HG03196 (cell line): ENCODE measurements at regions not wholly inside any gene's neighbourhood (a gene's known extent, or its start where the extent isn't known, plus 50 kb on each side); places are given as distances from the start of the nearest gene placed in this dataset.
"Not testable (repeated sequence)": the region's sequence is repeated elsewhere in the genome, so short reads cannot be mapped to it uniquely, and the experiment has no call there.

ENCODE experiments used
- ATAC-seq: cut with Tn5 transposase; IDR thresholded peaks from one replicate; pipeline ENCODE4 v1.9.1; 2021; ENCODE audit not compliant: unreplicated experiment

DNA sequence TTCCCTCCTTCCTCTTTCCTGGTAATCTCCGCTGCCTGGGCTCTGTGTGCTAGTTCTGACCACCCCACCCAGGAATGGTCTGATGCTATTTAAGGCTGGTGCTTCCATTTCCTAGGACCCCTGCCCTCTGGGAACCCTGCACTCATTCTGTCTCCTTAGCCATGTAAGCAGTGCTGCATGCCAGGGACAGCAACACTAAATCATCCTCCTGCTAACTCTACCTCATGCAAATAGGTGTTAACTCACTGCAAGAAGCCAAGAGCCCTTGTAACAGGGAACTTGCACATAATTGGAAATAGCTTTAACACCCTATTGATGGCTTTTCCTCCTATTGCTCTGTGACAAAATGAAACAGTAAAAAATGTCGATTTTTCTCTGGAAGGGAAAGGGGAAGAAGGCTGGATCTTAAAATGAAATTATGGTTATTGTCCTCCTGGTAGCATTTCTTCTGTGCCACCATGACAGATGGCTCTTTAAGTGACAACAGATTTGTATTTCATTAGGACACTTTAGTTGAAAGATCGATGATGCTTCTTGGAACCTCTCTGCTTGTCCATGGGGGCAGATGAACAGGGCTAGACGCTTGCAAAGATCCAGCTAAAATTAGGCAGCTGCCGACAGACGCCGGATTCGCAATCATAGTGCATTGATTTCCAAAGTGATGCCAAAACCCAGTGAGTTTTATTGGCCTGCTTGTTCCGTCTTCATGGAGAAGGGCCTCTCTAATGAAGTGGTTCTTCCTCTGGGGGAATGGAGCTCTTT is 551.7 kb downstream of the MATN1 start:
- ATAC-seq: no peak

GRCh38 chr1:30169269-30169668 is 554.1 kb downstream of the MATN1 start:
- no peak for ATAC-seq

- no peak for ATAC-seq
Observed at GRCh38 chr1:30166174-30166573, 557.2 kb downstream of the MATN1 start.

- no peak for ATAC-seq
Observed at GRCh38 chr1:30165116-30165515, 558.3 kb downstream of the MATN1 start.

- ATAC-seq: no peak
Observed at GRCh38 chr1:30164693-30165092, 558.7 kb downstream of the MATN1 start.

- no peak for ATAC-seq
Observed at GRCh38 chr1:30162565-30162964, 560.8 kb downstream of the MATN1 start.

- no peak for ATAC-seq
Observed at GRCh38 chr1:30161953-30162352, 561.4 kb downstream of the MATN1 start.

GRCh38 chr1:30160999-30161689 is 562.2 kb downstream of the MATN1 start:
- no peak for ATAC-seq

DNA sequence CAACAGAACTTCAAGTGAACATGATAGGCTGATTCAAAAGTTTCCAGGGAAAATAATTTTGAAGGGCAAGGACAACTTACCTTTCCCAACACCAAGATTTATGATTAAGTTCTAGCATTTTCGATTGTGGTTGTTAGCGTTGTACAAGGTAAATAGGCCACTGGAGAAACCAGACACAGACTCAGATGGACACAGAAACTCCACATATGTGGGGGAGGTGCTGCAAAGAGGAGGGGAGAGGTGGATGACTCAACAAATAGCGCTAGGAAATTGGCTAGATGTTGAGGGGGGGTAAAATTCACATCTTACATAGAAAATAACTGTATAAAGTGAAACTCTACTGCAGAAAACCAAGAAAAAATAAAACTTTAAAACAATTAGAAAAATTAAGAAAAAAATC is 564.4 kb downstream of the MATN1 start:
- ATAC-seq: no peak

GRCh38 chr1:30155698-30156097 is 567.7 kb downstream of the MATN1 start:
- not testable (repeated sequence) for ATAC-seq

GRCh38 chr1:30155253-30155652 is 568.1 kb downstream of the MATN1 start:
- ATAC-seq: not testable (repeated sequence)

DNA sequence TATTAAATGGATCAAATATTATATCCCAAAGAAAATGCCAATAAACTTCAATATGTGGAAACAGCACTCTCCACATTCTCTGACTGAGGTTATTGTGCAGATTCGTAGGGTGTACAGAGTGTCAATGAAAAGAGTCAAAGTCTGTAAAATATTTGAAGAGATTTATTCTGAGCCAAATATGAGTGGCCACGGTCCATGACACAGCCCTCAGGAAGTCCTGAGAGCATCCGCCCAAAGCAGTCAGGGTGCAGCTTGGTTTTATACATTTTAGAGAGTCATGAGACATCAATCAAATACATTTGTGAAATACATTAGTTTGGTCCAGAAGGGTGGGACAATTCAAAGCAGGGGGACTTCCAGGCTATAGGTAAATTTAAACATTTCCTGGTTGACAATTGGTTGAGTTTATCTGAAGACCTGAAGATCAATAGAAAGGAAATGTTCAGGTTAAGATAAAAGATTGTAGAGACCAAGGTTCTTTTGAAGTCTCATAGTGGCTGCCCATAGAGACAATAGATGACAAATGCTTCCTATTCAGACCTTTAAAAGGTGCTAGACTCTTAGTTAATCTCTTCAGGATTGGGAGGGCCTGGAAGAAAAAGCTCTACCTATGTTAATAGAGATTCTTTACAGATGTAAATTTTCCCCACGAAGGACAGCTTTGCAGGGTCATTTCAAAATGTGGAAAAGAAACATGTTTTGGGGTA is 569.5 kb downstream of the MATN1 start:
- no peak for ATAC-seq

- no peak for ATAC-seq
Observed at GRCh38 chr1:30151826-30152225, 571.6 kb downstream of the MATN1 start.

DNA sequence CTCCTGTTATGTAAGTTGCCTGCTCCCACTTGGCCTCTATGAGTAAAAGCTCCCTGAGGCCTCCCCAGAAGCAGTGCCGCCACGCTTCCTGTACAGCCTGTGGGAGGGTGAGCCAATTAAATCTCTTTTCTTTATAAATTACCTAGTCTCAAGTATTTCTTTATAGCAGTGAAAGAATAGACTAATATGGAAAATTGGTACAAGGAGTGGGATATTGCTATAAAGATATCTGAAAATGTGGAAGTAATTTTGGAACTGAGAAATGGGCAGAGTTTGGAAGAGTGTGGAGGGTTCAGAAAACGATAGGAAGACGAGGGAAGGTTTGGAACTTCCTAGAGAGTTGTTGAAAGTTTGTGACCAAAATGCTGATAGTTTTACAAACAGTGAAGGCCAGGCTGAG is 572.3 kb downstream of the MATN1 start:
- no peak for ATAC-seq

GRCh38 chr1:30149226-30149625 is 574.2 kb downstream of the MATN1 start:
- no peak for ATAC-seq

DNA sequence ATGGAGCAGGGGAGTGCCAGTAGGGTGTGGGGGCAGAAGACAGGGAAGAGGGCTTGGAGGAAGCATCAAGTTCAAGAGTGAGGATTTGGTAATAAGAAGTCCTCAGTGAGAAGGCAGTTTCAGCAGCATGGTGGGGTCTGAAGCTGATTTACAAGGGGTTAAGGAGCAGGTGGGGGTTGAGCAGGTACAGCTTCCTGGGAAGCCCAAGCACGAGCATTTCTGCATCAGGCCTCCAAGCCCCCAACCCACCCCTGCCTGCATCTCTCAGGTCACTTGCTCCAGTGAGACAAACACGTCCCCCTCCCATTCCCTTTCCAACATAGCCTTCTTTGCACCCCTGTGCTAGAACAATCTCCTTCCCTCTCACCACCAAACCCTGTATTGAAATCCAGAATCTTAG is 574.7 kb downstream of the MATN1 start:
- no peak for ATAC-seq

- no peak for ATAC-seq
Observed at GRCh38 chr1:30147188-30147587, 576.2 kb downstream of the MATN1 start.

- no peak for ATAC-seq
Observed at GRCh38 chr1:30146448-30146847, 576.9 kb downstream of the MATN1 start.

- ATAC-seq: no peak
Observed at GRCh38 chr1:30145723-30146303, 577.6 kb downstream of the MATN1 start.

- no peak for ATAC-seq
Observed at GRCh38 chr1:30144831-30145230, 578.6 kb downstream of the MATN1 start.

GRCh38 chr1:30143517-30143916 is 579.9 kb downstream of the MATN1 start:
- ATAC-seq: no peak

GRCh38 chr1:30140566-30140965 is 582.8 kb downstream of the MATN1 start:
- no peak for ATAC-seq
